Liver (tissue), 8 donors: ENCODE measurements at regions not wholly inside any gene's neighbourhood (a gene's known extent, or its start where the extent isn't known, plus 50 kb on each side); places are given as distances from the start of the nearest gene placed in this dataset.
"Not testable (repeated sequence)": the region's sequence is repeated elsewhere in the genome, so short reads cannot be mapped to it uniquely, and the experiment has no call there.

Experiments
- DNase-seq: peaks from one replicate; pipeline ENCODE4 v3.0.0-alpha.2; 2017; ENCODE audit warnings: low spot score
- H3K27ac ChIP-seq, 2 donors: one replicate each; pipeline ENCODE4 v1.7.0; 2013; ENCODE audit warnings: inconsistent platforms in 2 of 2, low read length in 2 of 2, control low read depth in 1 of 2, low read depth in 1 of 2, mild to moderate bottlenecking in 1 of 2
- H3K27me3 ChIP-seq, 4 donors: one replicate each; pipeline versions ENCODE4 v1.6.1 to v1.7.0; 2013; ENCODE audit warnings: low read length in 3 of 4, inconsistent platforms in 1 of 4, mild to moderate bottlenecking in 1 of 4, moderate library complexity in 1 of 4; ENCODE audit not compliant: control insufficient read depth in 4 of 4, insufficient read depth in 4 of 4
- H3K36me3 ChIP-seq, 4 donors: one replicate each; pipeline versions ENCODE4 v1.6.1 to v1.7.0; 2013; ENCODE audit warnings: low read length in 3 of 4, mild to moderate bottlenecking in 3 of 4, low read depth in 1 of 4, moderate library complexity in 1 of 4; ENCODE audit not compliant: control insufficient read depth in 4 of 4, insufficient read depth in 3 of 4
- H3K4me1 ChIP-seq, 4 donors: one replicate each; pipeline versions ENCODE4 v1.6.1 to v1.7.0; 2013; ENCODE audit warnings: low read length in 3 of 4, mild to moderate bottlenecking in 3 of 4, moderate library complexity in 1 of 4; ENCODE audit not compliant: control insufficient read depth in 4 of 4, insufficient read depth in 4 of 4
- H3K4me3 ChIP-seq, 3 donors: one replicate each; pipeline versions ENCODE4 v1.6.1 to v1.7.0; 2013; ENCODE audit warnings: low read length in 3 of 3, control low read depth in 1 of 3, low read depth in 1 of 3, mild to moderate bottlenecking in 1 of 3
- H3K9ac ChIP-seq, 2 donors: one replicate each; pipeline ENCODE4 v1.7.0; 2013; ENCODE audit warnings: low read length in 2 of 2, mild to moderate bottlenecking in 2 of 2, moderate library complexity in 2 of 2, control low read depth in 1 of 2, low read depth in 1 of 2
- H3K9me3 ChIP-seq, 4 donors: one replicate each; pipeline versions ENCODE4 v1.6.1 to v1.7.0; 2013; ENCODE audit warnings: low read length in 3 of 4; ENCODE audit not compliant: control insufficient read depth in 4 of 4
- FOXA1 ChIP-seq: IDR thresholded peaks from 2 replicates; pipeline ENCODE4 v1.6.1; 2016; ENCODE audit warnings: antibody characterized with exemption
- GABPA ChIP-seq, 2 donors: IDR thresholded peaks in 1 of 2; conservative IDR thresholded peaks in 1 of 2; 2 replicates each; pipeline ENCODE4 v1.6.1; 2016; ENCODE audit warnings: antibody characterized with exemption in 2 of 2, mild to moderate bottlenecking in 1 of 2, moderate library complexity in 1 of 2
- HNF4G ChIP-seq: IDR thresholded peaks from 2 replicates; pipeline ENCODE4 v1.6.1; 2016; ENCODE audit warnings: antibody characterized with exemption
- JUND ChIP-seq, 2 donors: IDR thresholded peaks; 2 replicates each; pipeline ENCODE4 v1.6.1; 2016; ENCODE audit warnings: antibody characterized with exemption in 2 of 2
- NR2F2 ChIP-seq: IDR thresholded peaks from 2 replicates; pipeline ENCODE4 v1.6.1; 2016; ENCODE audit warnings: antibody characterized with exemption
- RAD21 ChIP-seq, 2 donors: IDR thresholded peaks; 2 replicates each; pipeline ENCODE4 v1.6.1; 2016; ENCODE audit warnings: antibody characterized with exemption in 2 of 2, mild to moderate bottlenecking in 2 of 2
- RXRA ChIP-seq, 2 donors: IDR thresholded peaks; 2 replicates each; pipeline ENCODE4 v1.6.1; 2017 to 2018; ENCODE audit warnings: antibody characterized with exemption in 2 of 2, mild to moderate bottlenecking in 1 of 2
- SP1 ChIP-seq: IDR thresholded peaks from 2 replicates; pipeline ENCODE4 v1.6.1; 2018; ENCODE audit warnings: antibody characterized with exemption, mild to moderate bottlenecking
- YY1 ChIP-seq: IDR thresholded peaks from 2 replicates; pipeline ENCODE4 v1.6.1; 2016; ENCODE audit warnings: antibody characterized with exemption, mild to moderate bottlenecking
- WGBS: extraction: QIAGEN DNeasy Blood & Tissue Kit; methylation state at CpG from one replicate; pipeline ENCODE4 v1.1.7; 2013; 5-methylcytosine and 5-hydroxymethylcytosine counted together
- TF ChIP-seq, protein P1 (sequence below): IDR thresholded peaks from 2 replicates; pipeline ENCODE4 v1.6.1; 2016; ENCODE audit warnings: antibody characterized with exemption
- TF ChIP-seq, protein P2 (sequence below): fragments of 150-350 bp; IDR thresholded peaks from 2 replicates; pipeline ENCODE4 v1.5.1; 2017; ENCODE audit warnings: improper control_type of control experiment, low read depth, low read length; ENCODE audit not compliant: missing input control
- TF ChIP-seq, protein P3 (sequence below): IDR thresholded peaks from 2 replicates; pipeline ENCODE4 v1.6.1; 2016; ENCODE audit warnings: antibody characterized with exemption
- TF ChIP-seq, protein P4 (sequence below): IDR thresholded peaks from 2 replicates; pipeline ENCODE4 v1.6.1; 2016; ENCODE audit warnings: antibody characterized with exemption, mild to moderate bottlenecking
- TF ChIP-seq, protein P5 (sequence below): IDR thresholded peaks from 2 replicates; pipeline ENCODE4 v1.6.1; 2016; ENCODE audit warnings: antibody characterized with exemption
- donor health status: healthy.
- donor health status: healthy.
- donor health status: healthy.
- donor health status: healthy.
- donor health status: healthy.

DNA sequence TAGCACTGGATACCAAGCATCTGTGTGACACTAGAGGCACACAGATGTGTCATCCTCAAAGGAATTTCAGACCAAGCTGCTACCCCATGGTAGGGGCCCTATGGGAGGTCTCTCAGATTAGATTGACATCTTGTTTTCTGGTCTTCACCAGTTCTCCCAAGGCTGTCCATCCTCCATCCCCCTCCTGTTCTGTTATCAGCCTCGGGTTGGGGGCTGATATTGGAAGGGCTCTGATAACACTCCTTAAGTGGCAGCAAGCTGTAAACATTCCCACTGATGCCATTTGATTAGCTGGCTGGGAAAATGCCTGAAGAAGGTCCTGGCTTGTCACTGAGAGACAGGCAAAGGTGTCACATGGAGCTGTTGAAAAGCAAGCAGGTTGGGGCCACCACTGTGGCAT lies 185.9 kb upstream of the RBM19 start:
- Histone ChIP-seq H3K4me1 (no peaks in the 10 kb centered on the region), H3K27ac (no peak overlapping the region), H3K36me3 (no peaks in the 10 kb centered on the region), H3K9ac (no peak overlapping the region), H3K9me3 (peaks cover 0 to 3% (median 0%) of the 10 kb centered on the region in 4 donors), H3K27me3 (peaks cover 0 to 4% (median 1%) of the 10 kb centered on the region in 4 donors), H3K4me3 (no peak overlapping the region)
- no peak for DNase-seq
- TF ChIP-seq GABPA (IDR thresholded peaks at IDR 0.05 in 1 of 2, conservative IDR thresholded peaks at IDR 0.05 in 1 of 2) (no peak), NR2F2 (no peak), YY1 (no peak), HNF4G (no peak)
- TF ChIP-seq, protein P1, sequence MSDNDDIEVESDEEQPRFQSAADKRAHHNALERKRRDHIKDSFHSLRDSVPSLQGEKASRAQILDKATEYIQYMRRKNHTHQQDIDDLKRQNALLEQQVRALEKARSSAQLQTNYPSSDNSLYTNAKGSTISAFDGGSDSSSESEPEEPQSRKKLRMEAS: no peak
- TF ChIP-seq, protein P2, sequence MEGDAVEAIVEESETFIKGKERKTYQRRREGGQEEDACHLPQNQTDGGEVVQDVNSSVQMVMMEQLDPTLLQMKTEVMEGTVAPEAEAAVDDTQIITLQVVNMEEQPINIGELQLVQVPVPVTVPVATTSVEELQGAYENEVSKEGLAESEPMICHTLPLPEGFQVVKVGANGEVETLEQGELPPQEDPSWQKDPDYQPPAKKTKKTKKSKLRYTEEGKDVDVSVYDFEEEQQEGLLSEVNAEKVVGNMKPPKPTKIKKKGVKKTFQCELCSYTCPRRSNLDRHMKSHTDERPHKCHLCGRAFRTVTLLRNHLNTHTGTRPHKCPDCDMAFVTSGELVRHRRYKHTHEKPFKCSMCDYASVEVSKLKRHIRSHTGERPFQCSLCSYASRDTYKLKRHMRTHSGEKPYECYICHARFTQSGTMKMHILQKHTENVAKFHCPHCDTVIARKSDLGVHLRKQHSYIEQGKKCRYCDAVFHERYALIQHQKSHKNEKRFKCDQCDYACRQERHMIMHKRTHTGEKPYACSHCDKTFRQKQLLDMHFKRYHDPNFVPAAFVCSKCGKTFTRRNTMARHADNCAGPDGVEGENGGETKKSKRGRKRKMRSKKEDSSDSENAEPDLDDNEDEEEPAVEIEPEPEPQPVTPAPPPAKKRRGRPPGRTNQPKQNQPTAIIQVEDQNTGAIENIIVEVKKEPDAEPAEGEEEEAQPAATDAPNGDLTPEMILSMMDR: no peak
- TF ChIP-seq, protein P3, sequence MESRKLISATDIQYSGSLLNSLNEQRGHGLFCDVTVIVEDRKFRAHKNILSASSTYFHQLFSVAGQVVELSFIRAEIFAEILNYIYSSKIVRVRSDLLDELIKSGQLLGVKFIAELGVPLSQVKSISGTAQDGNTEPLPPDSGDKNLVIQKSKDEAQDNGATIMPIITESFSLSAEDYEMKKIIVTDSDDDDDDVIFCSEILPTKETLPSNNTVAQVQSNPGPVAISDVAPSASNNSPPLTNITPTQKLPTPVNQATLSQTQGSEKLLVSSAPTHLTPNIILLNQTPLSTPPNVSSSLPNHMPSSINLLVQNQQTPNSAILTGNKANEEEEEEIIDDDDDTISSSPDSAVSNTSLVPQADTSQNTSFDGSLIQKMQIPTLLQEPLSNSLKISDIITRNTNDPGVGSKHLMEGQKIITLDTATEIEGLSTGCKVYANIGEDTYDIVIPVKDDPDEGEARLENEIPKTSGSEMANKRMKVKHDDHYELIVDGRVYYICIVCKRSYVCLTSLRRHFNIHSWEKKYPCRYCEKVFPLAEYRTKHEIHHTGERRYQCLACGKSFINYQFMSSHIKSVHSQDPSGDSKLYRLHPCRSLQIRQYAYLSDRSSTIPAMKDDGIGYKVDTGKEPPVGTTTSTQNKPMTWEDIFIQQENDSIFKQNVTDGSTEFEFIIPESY: no peak
- whole genome bisulfite sequencing: 4% methylated on average over 1 of the region's 1 CpG

DNA sequence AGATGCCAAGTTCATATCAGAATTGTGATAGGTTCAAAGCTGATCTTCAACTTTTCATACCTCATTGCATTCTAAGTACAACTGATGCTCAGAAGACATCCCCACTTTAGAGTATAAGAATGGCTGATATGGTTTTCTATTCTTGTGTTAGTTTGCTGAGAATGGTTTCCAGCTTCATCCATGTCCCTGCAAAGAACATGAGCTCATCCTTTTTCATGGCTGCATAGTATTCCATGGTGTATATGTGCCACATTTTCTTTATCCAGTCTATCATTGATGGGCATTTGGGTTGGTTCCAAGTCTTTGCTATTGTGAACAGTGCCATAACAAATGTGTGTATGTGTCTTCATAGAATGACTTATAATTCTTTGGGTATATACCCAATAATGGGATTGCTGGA lies 184.5 kb upstream of the RBM19 start:
- H3K9me3 ChIP-seq, H3K9ac ChIP-seq, H3K36me3 ChIP-seq, H3K27ac ChIP-seq, DNase-seq, H3K4me1 ChIP-seq, H3K27me3 ChIP-seq, H3K4me3 ChIP-seq: not testable (repeated sequence)

DNA sequence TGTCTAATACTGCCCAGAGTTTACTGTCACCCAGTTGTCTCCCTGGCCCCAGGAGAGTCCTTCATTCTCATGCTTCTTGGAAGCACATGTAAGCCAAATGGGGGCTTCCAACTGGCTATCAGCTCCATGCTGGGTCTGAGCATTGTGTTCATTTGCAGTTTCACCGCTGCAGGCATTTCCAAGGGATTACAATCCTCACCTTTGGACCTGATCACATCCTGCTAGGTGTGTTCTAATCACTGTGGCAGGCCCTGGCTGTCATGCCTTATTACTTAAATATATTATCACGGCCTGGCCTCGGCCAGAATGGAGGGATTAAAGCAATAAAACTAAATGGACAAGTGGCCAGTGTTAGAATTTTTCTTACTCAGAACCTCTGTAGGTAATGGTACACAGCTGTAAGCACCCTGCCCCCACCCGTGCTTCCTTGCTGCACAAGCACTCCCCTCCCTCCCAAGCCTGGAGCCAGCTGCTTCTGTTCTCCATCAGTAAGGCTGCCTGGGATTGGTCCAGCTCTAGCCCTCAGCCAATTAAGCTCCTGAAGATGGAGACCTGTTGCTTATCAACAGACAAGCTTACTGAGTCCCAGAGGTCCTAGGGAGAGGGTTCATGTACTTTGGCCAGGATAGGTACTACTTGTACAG lies 175.9 kb upstream of the RBM19 start:
- H3K4me3 ChIP-seq: no peak overlapping the region
- WGBS: 55% methylated on average over 4 of the region's 4 CpGs
- H3K9me3 ChIP-seq: no peaks in the 10 kb centered on the region
- no peaks in the 10 kb centered on the region for H3K36me3 ChIP-seq
- no peak for DNase-seq
- no peak overlapping the region for H3K9ac ChIP-seq
- H3K4me1 ChIP-seq: no peaks in the 10 kb centered on the region
- no peak overlapping the region for H3K27ac ChIP-seq
- H3K27me3 ChIP-seq: no peaks in the 10 kb centered on the region
- TF ChIP-seq, protein P2: no peak
- no peak for TF ChIP-seq RAD21 (IDR thresholded peaks at IDR 0.05)
- TF ChIP-seq, protein P3: no peak
- TF ChIP-seq SP1: no peak
- TF ChIP-seq JUND (IDR thresholded peaks at IDR 0.05): no peak
- no peak for TF ChIP-seq FOXA1
- no peak for TF ChIP-seq YY1
- TF ChIP-seq GABPA (IDR thresholded peaks at IDR 0.05 in 1 of 2, conservative IDR thresholded peaks at IDR 0.05 in 1 of 2): no peak
- TF ChIP-seq, protein P4, sequence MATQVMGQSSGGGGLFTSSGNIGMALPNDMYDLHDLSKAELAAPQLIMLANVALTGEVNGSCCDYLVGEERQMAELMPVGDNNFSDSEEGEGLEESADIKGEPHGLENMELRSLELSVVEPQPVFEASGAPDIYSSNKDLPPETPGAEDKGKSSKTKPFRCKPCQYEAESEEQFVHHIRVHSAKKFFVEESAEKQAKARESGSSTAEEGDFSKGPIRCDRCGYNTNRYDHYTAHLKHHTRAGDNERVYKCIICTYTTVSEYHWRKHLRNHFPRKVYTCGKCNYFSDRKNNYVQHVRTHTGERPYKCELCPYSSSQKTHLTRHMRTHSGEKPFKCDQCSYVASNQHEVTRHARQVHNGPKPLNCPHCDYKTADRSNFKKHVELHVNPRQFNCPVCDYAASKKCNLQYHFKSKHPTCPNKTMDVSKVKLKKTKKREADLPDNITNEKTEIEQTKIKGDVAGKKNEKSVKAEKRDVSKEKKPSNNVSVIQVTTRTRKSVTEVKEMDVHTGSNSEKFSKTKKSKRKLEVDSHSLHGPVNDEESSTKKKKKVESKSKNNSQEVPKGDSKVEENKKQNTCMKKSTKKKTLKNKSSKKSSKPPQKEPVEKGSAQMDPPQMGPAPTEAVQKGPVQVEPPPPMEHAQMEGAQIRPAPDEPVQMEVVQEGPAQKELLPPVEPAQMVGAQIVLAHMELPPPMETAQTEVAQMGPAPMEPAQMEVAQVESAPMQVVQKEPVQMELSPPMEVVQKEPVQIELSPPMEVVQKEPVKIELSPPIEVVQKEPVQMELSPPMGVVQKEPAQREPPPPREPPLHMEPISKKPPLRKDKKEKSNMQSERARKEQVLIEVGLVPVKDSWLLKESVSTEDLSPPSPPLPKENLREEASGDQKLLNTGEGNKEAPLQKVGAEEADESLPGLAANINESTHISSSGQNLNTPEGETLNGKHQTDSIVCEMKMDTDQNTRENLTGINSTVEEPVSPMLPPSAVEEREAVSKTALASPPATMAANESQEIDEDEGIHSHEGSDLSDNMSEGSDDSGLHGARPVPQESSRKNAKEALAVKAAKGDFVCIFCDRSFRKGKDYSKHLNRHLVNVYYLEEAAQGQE: no peak
- TF ChIP-seq, protein P5, sequence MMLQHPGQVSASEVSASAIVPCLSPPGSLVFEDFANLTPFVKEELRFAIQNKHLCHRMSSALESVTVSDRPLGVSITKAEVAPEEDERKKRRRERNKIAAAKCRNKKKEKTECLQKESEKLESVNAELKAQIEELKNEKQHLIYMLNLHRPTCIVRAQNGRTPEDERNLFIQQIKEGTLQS: no peak
- TF ChIP-seq NR2F2: no peak
- TF ChIP-seq RXRA (IDR thresholded peaks at IDR 0.05): no peak
